ENCODE measurements at regions not wholly inside any gene's neighbourhood (a gene's known extent, or its start where the extent isn't known, plus 50 kb on each side); places are given as distances from the start of the nearest gene placed in this dataset.

- H3K79me2 ChIP-seq (ENCODE audit: low read length), result no peaks in the 10 kb centered on the region
- H3K9ac ChIP-seq (ENCODE audit: low read length), result no peak overlapping the region
- no peaks in the 10 kb centered on the region for H4K20me1 ChIP-seq (ENCODE audit: insufficient read depth, low read length)
- no peaks in the 10 kb centered on the region for H3F3A ChIP-seq (ENCODE audit: insufficient read depth, low read length)
- no peaks in the 10 kb centered on the region for H3K9me2 ChIP-seq (replicated peaks; ENCODE audit: insufficient read depth, low read length)
- H2AFZ ChIP-seq (ENCODE audit: low read length), result no peak overlapping the region
- no peak for DNase-seq
- H3K4me2 ChIP-seq (ENCODE audit: low read depth, low read length), result no peak overlapping the region
- H3K27me3 ChIP-seq (replicated peaks; ENCODE audit: insufficient read depth, low read length), result no peaks in the 10 kb centered on the region
- TF ChIP-seq EZH2phosphoT487 (IDR thresholded peaks at IDR 0.05; ENCODE audit: low read length) (no peak), EZH2 (optimal IDR thresholded peaks at IDR 0.05; ENCODE audit: low read depth, low read length) (no peak), CTCF (IDR thresholded peaks at IDR 0.05; ENCODE audit: low read length) (no peak)
- peaks cover 8% of the 10 kb centered on the region; the same call in 1 of the 2 replicates for H3K4me1 ChIP-seq (ENCODE audit: low read length)
- no peak overlapping the region for H3K27ac ChIP-seq (ENCODE audit: low read length)
- no peaks in the 10 kb centered on the region for H3K36me3 ChIP-seq (replicated peaks; ENCODE audit: insufficient read depth, low read length)
- no peak overlapping the region for H3K4me3 ChIP-seq (ENCODE audit: low read length)
- H3K9me3 ChIP-seq (replicated peaks; ENCODE audit: insufficient read depth, low read length), result no peaks in the 10 kb centered on the region
These were observed 525.6 kb upstream of the CAMK1G start for GRCh38 chr1:209057901-209058300.

- Histone ChIP-seq H3K9me2 (replicated peaks; ENCODE audit: insufficient read depth, low read length) (no peaks in the 10 kb centered on the region), H3K4me3 (ENCODE audit: low read length) (no peak overlapping the region), H3K27me3 (replicated peaks; ENCODE audit: insufficient read depth, low read length) (no peaks in the 10 kb centered on the region), H3K27ac (ENCODE audit: low read length) (no peak overlapping the region), H3F3A (ENCODE audit: insufficient read depth, low read length) (no peaks in the 10 kb centered on the region), H3K4me2 (ENCODE audit: low read depth, low read length) (no peak overlapping the region), H3K9me3 (replicated peaks; ENCODE audit: insufficient read depth, low read length) (no peaks in the 10 kb centered on the region), H3K36me3 (replicated peaks; ENCODE audit: insufficient read depth, low read length) (no peaks in the 10 kb centered on the region), H2AFZ (ENCODE audit: low read length) (no peak overlapping the region), H3K9ac (ENCODE audit: low read length) (no peak overlapping the region), H3K79me2 (ENCODE audit: low read length) (no peaks in the 10 kb centered on the region), H4K20me1 (ENCODE audit: insufficient read depth, low read length) (no peaks in the 10 kb centered on the region), H3K4me1 (ENCODE audit: low read length) (peaks cover 14% of the 10 kb centered on the region; the same call in 1 of the 2 replicates)
- TF ChIP-seq EZH2phosphoT487 (IDR thresholded peaks at IDR 0.05; ENCODE audit: low read length) (no peak), CTCF (IDR thresholded peaks at IDR 0.05; ENCODE audit: low read length) (no peak), EZH2 (optimal IDR thresholded peaks at IDR 0.05; ENCODE audit: low read depth, low read length) (no peak)
- DNase-seq, result no peak
These were observed 524.1 kb upstream of the CAMK1G start for GRCh38 chr1:209059376-209059775.

- Histone ChIP-seq H4K20me1 (ENCODE audit: insufficient read depth, low read length) (no peaks in the 10 kb centered on the region), H3K9me2 (replicated peaks; ENCODE audit: insufficient read depth, low read length) (no peaks in the 10 kb centered on the region), H3K79me2 (ENCODE audit: low read length) (no peaks in the 10 kb centered on the region), H3K9ac (ENCODE audit: low read length) (no peak overlapping the region), H3K27ac (ENCODE audit: low read length) (no peak overlapping the region), H3K4me1 (ENCODE audit: low read length) (peaks cover 17% of the 10 kb centered on the region), H3K4me3 (ENCODE audit: low read length) (no peak overlapping the region), H2AFZ (ENCODE audit: low read length) (no peak overlapping the region), H3F3A (ENCODE audit: insufficient read depth, low read length) (no peaks in the 10 kb centered on the region), H3K4me2 (ENCODE audit: low read depth, low read length) (no peak overlapping the region), H3K36me3 (replicated peaks; ENCODE audit: insufficient read depth, low read length) (no peaks in the 10 kb centered on the region), H3K27me3 (replicated peaks; ENCODE audit: insufficient read depth, low read length) (no peaks in the 10 kb centered on the region), H3K9me3 (replicated peaks; ENCODE audit: insufficient read depth, low read length) (no peaks in the 10 kb centered on the region)
- DNase-seq, result no peak
- no peak for TF ChIP-seq CTCF (IDR thresholded peaks at IDR 0.05; ENCODE audit: low read length)
- no peak for TF ChIP-seq EZH2phosphoT487 (IDR thresholded peaks at IDR 0.05; ENCODE audit: low read length)
- TF ChIP-seq EZH2 (optimal IDR thresholded peaks at IDR 0.05; ENCODE audit: low read depth, low read length), result no peak
These were observed 523.5 kb upstream of the CAMK1G start for GRCh38 chr1:209059981-209060380.

All from MM.1S (cell line).